GM12878 (cell line): ENCODE measurements at regions not wholly inside any gene's neighbourhood (a gene's known extent, or its start where the extent isn't known, plus 50 kb on each side); places are given as distances from the start of the nearest gene placed in this dataset.
A peak's percentile ranks its signal among the peaks of the same experiment; 100 is the strongest.

ENCODE experiments used
- ATAC-seq: fragments of 200-7000 bp; cut with Tn5 transposase; 3 replicates; pipeline ENCODE4 v1.9.1; 2020; ENCODE audit warnings: mild to moderate bottlenecking, moderate library complexity
- BruUV-seq: library from RNA; stranded (reverse); fragments of 400-500 nt; replicated peaks from 2 replicates; lab custom pipeline; 2021; lab: Mats Ljungman, UMichigan
- CTCF ChIA-PET: fragments of 300-600 bp; sonication (Branson Sonifier 250); formaldehyde crosslinking; extraction: SDS; loops from one replicate; lab custom pipeline; 2021; ENCODE audit warnings: inconsistent platforms; lab: Yijun Ruan, JAX
- POLR2A ChIA-PET: fragments of 350-600 bp; formaldehyde crosslinking; extraction: SDS; loops from one replicate; lab custom pipeline; 2021; ENCODE audit warnings: inconsistent platforms; lab: Charles Lee
- RAD21 ChIA-PET: fragments of 300-600 bp; sonication (Branson Sonifier 250); formaldehyde crosslinking; loops from one replicate; lab custom pipeline; 2023; ENCODE audit warnings: antibody characterized with exemption; ENCODE audit not compliant: unreplicated experiment; lab: Charles Lee
- SMC1A ChIA-PET: fragments of 300-600 bp; sonication (Branson Sonifier 250); formaldehyde crosslinking; loops from one replicate; lab custom pipeline; 2023; ENCODE audit not compliant: unreplicated experiment, uncharacterized antibody; lab: Charles Lee
- DNase-seq: peaks from one replicate; pipeline ENCODE4 v3.0.0-alpha.2; 2011; ENCODE audit warnings: low read depth, low spot score
- FAIRE-seq: peaks from 3 replicates; lab custom pipeline; 2011; peaks lifted over from hg19 to GRCh38; lab: Jason Lieb, UNC
- H2AFZ ChIP-seq: 2 replicates; pipeline ENCODE4 v1.6.0; 2011; ENCODE audit warnings: low read depth, low read length, control low read depth; ENCODE audit not compliant: control insufficient read depth
- H3K27ac ChIP-seq: 2 replicates; pipeline ENCODE4 v1.5.1; 2011; ENCODE audit warnings: control low read depth; ENCODE audit not compliant: control insufficient read depth, insufficient read depth
- H3K27me3 ChIP-seq, 2 experiments: replicated peaks in 1 of 2; 2 replicates each; pipeline versions ENCODE4 v1.6.0 to v1.6.1; 2011; ENCODE audit warnings: low read length in 1 of 2; ENCODE audit not compliant: control insufficient read depth in 2 of 2, insufficient read depth in 2 of 2
- H3K36me3 ChIP-seq, 2 experiments: 2 replicates each; pipeline ENCODE4 v1.5.1; 2011; ENCODE audit warnings: low read length in 1 of 2; ENCODE audit not compliant: control insufficient read depth in 2 of 2, insufficient read depth in 2 of 2
- H3K4me1 ChIP-seq: 2 replicates; pipeline ENCODE4 v1.6.1; 2011; ENCODE audit warnings: mild to moderate bottlenecking, low read length, moderate library complexity, mixed read lengths; ENCODE audit not compliant: control insufficient read depth, insufficient read depth
- H3K4me2 ChIP-seq: 2 replicates; pipeline ENCODE4 v1.6.0; 2011; ENCODE audit warnings: control low read depth; ENCODE audit not compliant: control insufficient read depth, insufficient read depth
- H3K4me3 ChIP-seq: fragments of 200-600 bp; sonication (generic); 2 replicates; pipeline ENCODE4 v1.5.1; 2016
- H3K79me2 ChIP-seq: 2 replicates; pipeline ENCODE4 v1.6.0; 2011; ENCODE audit warnings: low read length; ENCODE audit not compliant: control insufficient read depth, insufficient read depth
- H3K9ac ChIP-seq: 2 replicates; pipeline ENCODE4 v1.8.0; 2011; ENCODE audit warnings: low read length, control low read depth, mixed read lengths; ENCODE audit not compliant: control insufficient read depth, insufficient read depth
- H3K9me3 ChIP-seq: replicated peaks from 3 replicates; pipeline ENCODE4 v1.5.1; 2011; ENCODE audit warnings: mild to moderate bottlenecking, low read length; ENCODE audit not compliant: control insufficient read depth, insufficient read depth
- H4K20me1 ChIP-seq: 2 replicates; pipeline ENCODE4 v1.6.0; 2011; ENCODE audit not compliant: control insufficient read depth, insufficient read depth
- CTCF ChIP-seq, 3 experiments: IDR thresholded peaks in 2 of 3; conservative IDR thresholded peaks in 1 of 3; 2 replicates each; pipeline ENCODE4 v1.5.1; 2011; ENCODE audit warnings: low read depth in 3 of 3, low read length in 3 of 3, mild to moderate bottlenecking in 3 of 3, control low read depth in 2 of 3, moderate library complexity in 2 of 3, inconsistent platforms in 1 of 3, mixed read lengths in 1 of 3; ENCODE audit not compliant: control insufficient read depth in 2 of 3, insufficient read depth in 1 of 3; ENCODE audit errors: extremely low read depth in 1 of 3
- EZH2 ChIP-seq: IDR thresholded peaks from 2 replicates; pipeline ENCODE4 v1.6.1; 2012; ENCODE audit warnings: low read depth, mild to moderate bottlenecking, control low read depth, inconsistent platforms, low read length, borderline replicate concordance; ENCODE audit not compliant: control insufficient read depth
- RAD21 ChIP-seq: IDR thresholded peaks from 2 replicates; pipeline ENCODE4 v1.6.1; 2011; ENCODE audit warnings: mild to moderate bottlenecking, low read depth, low read length, moderate library complexity; ENCODE audit not compliant: insufficient read depth
- RELA ChIP-seq: fragments of 450-650 bp; IDR thresholded peaks from 2 replicates; pipeline ENCODE4 v1.8.0; 2014; ENCODE audit warnings: borderline replicate concordance; ENCODE audit not compliant: partially characterized antibody
- SMC3 ChIP-seq: IDR thresholded peaks from 2 replicates; pipeline ENCODE4 v1.6.1; 2011; ENCODE audit warnings: low read length, improper control_type of control experiment, borderline replicate concordance
- WGBS: methylation state at CpG from one replicate; pipeline ENCODE4 v1.1.6; 2016; ENCODE audit warnings: low lambda C conversion rate; ENCODE audit not compliant: insufficient replicate concordance, insufficient coverage; ENCODE audit errors: missing lambda C conversion rate; 5-methylcytosine and 5-hydroxymethylcytosine counted together
- in situ Hi-C: fragments of 300-500 bp; cut with MboI; formaldehyde crosslinking; loops from 9 replicates; pipeline ENCODE4 v1.14.3; 2018; ENCODE audit warnings: mixed read lengths
- intact Hi-C: fragments of 100-400 bp; cut with micrococcal nuclease; formaldehyde crosslinking; loops from one replicate; pipeline ENCODE4 v1.14.2; 2022; ENCODE audit not compliant: unreplicated experiment

- FAIRE-seq, result peak; percentile 86
- no peak overlapping the region for H3K27ac ChIP-seq
- CTCF ChIA-PET, result interaction anchor here (0.6 to 2.8 kb wide), 13 partner anchors 9 to 944 kb away, joined by 3 to 17 read pairs (median 4); no protein-coding TSS in a partner anchor
- TF ChIP-seq RAD21 (peak; percentile 56), EZH2 (no peak), SMC3 (peak; percentile 43; the same call in 1 of the 2 replicates), RELA (no peak), CTCF (IDR thresholded peaks at IDR 0.05 in 2 of 3, conservative IDR thresholded peaks at IDR 0.05 in 1 of 3; ENCODE audit: control insufficient read depth in 2 of 3, extremely low read depth in 1 of 3, insufficient read depth in 1 of 3, low read depth in 3 of 3, low read length in 3 of 3) (peak in 2 of 3 experiments; percentile 23 to 47; a peak in 4 of 6 replicates)
- H3K4me1 ChIP-seq, result no peaks in the 10 kb centered on the region
- no peak overlapping the region for H3K4me2 ChIP-seq
- H3K9me3 ChIP-seq, result no peaks in the 10 kb centered on the region
- no peak for ATAC-seq
- DNase-seq, result no peak
- no peaks in the 10 kb centered on the region for H4K20me1 ChIP-seq
- 0% methylated on average over 1 of the region's 1 CpG for WGBS
- no peaks in the 10 kb centered on the region for H3K27me3 ChIP-seq
- no peak overlapping the region for H3K9ac ChIP-seq
- in situ Hi-C loops, result no loop called here
- H3K36me3 ChIP-seq, result no peaks in the 10 kb centered on the region
- SMC1A ChIA-PET, result interaction anchor here (1.0 to 2.2 kb wide), 2 partner anchors 92 to 95 kb away, joined by 5 to 15 read pairs; no protein-coding TSS in a partner anchor
- H3K4me3 ChIP-seq, result no peak overlapping the region
- POLR2A ChIA-PET, result no interaction called here
- intact Hi-C loops, result loop anchor here (2.0 to 10.0 kb wide), 3 partner anchors 431 to 945 kb away; no protein-coding TSS in a partner anchor
- no peaks in the 10 kb centered on the region for H3K79me2 ChIP-seq
- RAD21 ChIA-PET, result interaction anchor here (0.9 to 3.9 kb wide), 5 partner anchors 9 to 944 kb away, joined by 3 to 22 read pairs (median 3); no protein-coding TSS in a partner anchor
- no TSS peak for BruUV-seq
- H2AFZ ChIP-seq, result no peak overlapping the region
Observed at GRCh38 chr13:60335531-60335930, 61.5 kb upstream of the TDRD3 start.
